ENCODE measurements at regions not wholly inside any gene's neighbourhood (a gene's known extent, or its start where the extent isn't known, plus 50 kb on each side); places are given as distances from the start of the nearest gene placed in this dataset.
"Not testable (repeated sequence)": the region's sequence is repeated elsewhere in the genome, so short reads cannot be mapped to it uniquely, and the experiment has no call there.

GRCh38 chr13:86572115-86572514 is 772.9 kb upstream of the SLITRK6 start:
- no peak for DNase-seq (ENCODE audit: low spot score)

GRCh38 chr13:86579662-86580061 is 780.4 kb upstream of the SLITRK6 start:
- no peak for DNase-seq (ENCODE audit: low spot score)

GRCh38 chr13:86581706-86582105 is 782.5 kb upstream of the SLITRK6 start:
- DNase-seq (ENCODE audit: low spot score): no peak

GRCh38 chr13:86584301-86584700 is 785.1 kb upstream of the SLITRK6 start:
- DNase-seq (ENCODE audit: low spot score): no peak

GRCh38 chr13:86585835-86586234 is 786.6 kb upstream of the SLITRK6 start:
- DNase-seq (ENCODE audit: low spot score): no peak

GRCh38 chr13:86591862-86592261 is 792.6 kb upstream of the SLITRK6 start:
- no peak for DNase-seq (ENCODE audit: low spot score)

GRCh38 chr13:86601351-86601750 is 802.1 kb upstream of the SLITRK6 start:
- DNase-seq (ENCODE audit: low spot score): no peak

GRCh38 chr13:86606264-86606663 is 807.0 kb upstream of the SLITRK6 start:
- no peak for DNase-seq (ENCODE audit: low spot score)

- DNase-seq (ENCODE audit: low spot score): no peak
These were observed 809.5 kb upstream of the SLITRK6 start for GRCh38 chr13:86608701-86609100.

- DNase-seq (ENCODE audit: low spot score): no peak
These were observed 834.1 kb upstream of the SLITRK6 start for GRCh38 chr13:86633346-86633745.

GRCh38 chr13:86651171-86651570 is 852.0 kb upstream of the SLITRK6 start:
- not testable (repeated sequence) for DNase-seq (ENCODE audit: low spot score)

- DNase-seq (ENCODE audit: low spot score): no peak
These were observed 853.8 kb upstream of the SLITRK6 start for GRCh38 chr13:86653009-86653408.

- DNase-seq (ENCODE audit: low spot score): no peak
These were observed 856.3 kb upstream of the SLITRK6 start for GRCh38 chr13:86655561-86655960.

GRCh38 chr13:86660090-86660489 is 860.9 kb upstream of the SLITRK6 start:
- DNase-seq (ENCODE audit: low spot score): no peak

- DNase-seq (ENCODE audit: low spot score): no peak
These were observed 866.6 kb upstream of the SLITRK6 start for GRCh38 chr13:86665842-86666241.

- no peak for DNase-seq (ENCODE audit: low spot score)
These were observed 874.8 kb upstream of the SLITRK6 start for GRCh38 chr13:86673931-86674431.

GRCh38 chr13:86681223-86681622 is 882.0 kb upstream of the SLITRK6 start:
- no peak for DNase-seq (ENCODE audit: low spot score)

GRCh38 chr13:86684402-86684801 is 885.2 kb upstream of the SLITRK6 start:
- DNase-seq (ENCODE audit: low spot score): no peak

- no peak for DNase-seq (ENCODE audit: low spot score)
These were observed 890.7 kb upstream of the SLITRK6 start for GRCh38 chr13:86689911-86690310.

GRCh38 chr13:86692291-86692690 is 893.1 kb upstream of the SLITRK6 start:
- no peak for DNase-seq (ENCODE audit: low spot score)

GRCh38 chr13:86710013-86710412 is 910.8 kb upstream of the SLITRK6 start:
- DNase-seq (ENCODE audit: low spot score): no peak

- no peak for DNase-seq (ENCODE audit: low spot score)
These were observed 911.7 kb upstream of the SLITRK6 start for GRCh38 chr13:86710896-86711295.

- DNase-seq (ENCODE audit: low spot score): no peak
These were observed 915.3 kb upstream of the SLITRK6 start for GRCh38 chr13:86714495-86714894.

GRCh38 chr13:86725105-86725504 is 925.9 kb upstream of the SLITRK6 start:
- DNase-seq (ENCODE audit: low spot score): peak; percentile 3

Data from SK-N-DZ (cell line).